ENCODE measurements at regions not wholly inside any gene's neighbourhood (a gene's known extent, or its start where the extent isn't known, plus 50 kb on each side); places are given as distances from the start of the nearest gene placed in this dataset.

DNA sequence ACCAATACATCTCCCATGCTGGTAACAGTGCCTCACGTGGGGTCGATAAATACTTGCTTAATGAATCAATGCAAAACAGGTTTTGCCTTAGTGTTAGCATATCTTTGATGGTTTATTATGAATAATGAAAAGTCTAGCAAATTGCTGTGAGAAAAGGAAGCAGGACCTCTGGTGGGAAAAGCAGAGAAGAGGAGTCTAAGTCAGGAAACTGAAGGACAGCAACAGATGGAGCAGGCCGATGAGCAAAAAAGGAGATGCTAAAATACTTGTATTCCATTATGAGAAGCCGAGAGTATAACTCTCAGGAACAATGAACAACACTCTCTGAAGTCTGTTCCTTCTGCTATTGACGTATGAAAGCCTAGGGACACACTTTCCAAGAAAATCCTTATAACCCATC, 555.2 kb upstream of the KLHL29 start:
- Histone ChIP-seq H3K4me3 (no peak overlapping the region), H3K27me3 (no peaks in the 10 kb centered on the region), H3K9me3 (no peaks in the 10 kb centered on the region), H3K27ac (no peak overlapping the region), H3K36me3 (ENCODE audit: low read depth, missing control alignments) (no peaks in the 10 kb centered on the region), H3K4me1 (no peaks in the 10 kb centered on the region)
- 85 to 88% methylated on average over 5 of the region's 5 CpGs for WGBS, 2 donors
- no peak for DNase-seq
- no peak for TF ChIP-seq POLR2A (IDR thresholded peaks at IDR 0.05)
- TF ChIP-seq, protein P1, sequence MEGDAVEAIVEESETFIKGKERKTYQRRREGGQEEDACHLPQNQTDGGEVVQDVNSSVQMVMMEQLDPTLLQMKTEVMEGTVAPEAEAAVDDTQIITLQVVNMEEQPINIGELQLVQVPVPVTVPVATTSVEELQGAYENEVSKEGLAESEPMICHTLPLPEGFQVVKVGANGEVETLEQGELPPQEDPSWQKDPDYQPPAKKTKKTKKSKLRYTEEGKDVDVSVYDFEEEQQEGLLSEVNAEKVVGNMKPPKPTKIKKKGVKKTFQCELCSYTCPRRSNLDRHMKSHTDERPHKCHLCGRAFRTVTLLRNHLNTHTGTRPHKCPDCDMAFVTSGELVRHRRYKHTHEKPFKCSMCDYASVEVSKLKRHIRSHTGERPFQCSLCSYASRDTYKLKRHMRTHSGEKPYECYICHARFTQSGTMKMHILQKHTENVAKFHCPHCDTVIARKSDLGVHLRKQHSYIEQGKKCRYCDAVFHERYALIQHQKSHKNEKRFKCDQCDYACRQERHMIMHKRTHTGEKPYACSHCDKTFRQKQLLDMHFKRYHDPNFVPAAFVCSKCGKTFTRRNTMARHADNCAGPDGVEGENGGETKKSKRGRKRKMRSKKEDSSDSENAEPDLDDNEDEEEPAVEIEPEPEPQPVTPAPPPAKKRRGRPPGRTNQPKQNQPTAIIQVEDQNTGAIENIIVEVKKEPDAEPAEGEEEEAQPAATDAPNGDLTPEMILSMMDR (IDR thresholded peaks at IDR 0.05) = no peak
- intact Hi-C loops (cut with DNase I; ENCODE audit: low total_unique reads) = no loop called here

DNA sequence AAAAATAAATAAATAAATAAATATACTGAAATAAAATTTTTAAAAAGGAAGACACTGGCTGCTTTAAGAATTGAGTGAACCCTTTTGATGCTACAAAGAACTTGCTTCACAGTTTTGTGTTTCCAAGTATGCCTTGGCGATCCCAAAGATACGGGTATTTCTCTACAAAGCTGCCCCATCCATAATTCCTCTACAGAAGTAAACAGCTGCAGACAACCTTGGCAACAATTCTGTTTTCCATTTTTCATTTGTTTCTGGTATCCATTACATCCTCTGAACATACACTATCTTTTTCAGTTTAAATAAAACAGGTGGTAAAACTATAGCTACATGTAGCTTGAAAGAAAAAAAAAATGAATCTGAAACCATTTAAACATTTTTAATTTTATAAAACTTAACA, 552.8 kb upstream of the KLHL29 start:
- TF ChIP-seq, protein P1 (IDR thresholded peaks at IDR 0.05) = no peak
- Histone ChIP-seq H3K9me3 (no peaks in the 10 kb centered on the region), H3K4me3 (no peak overlapping the region), H3K27ac (no peak overlapping the region), H3K27me3 (no peaks in the 10 kb centered on the region), H3K36me3 (ENCODE audit: low read depth, missing control alignments) (no peaks in the 10 kb centered on the region), H3K4me1 (no peaks in the 10 kb centered on the region)
- WGBS, 2 donors = 89 to 91% methylated on average over 2 of the region's 2 CpGs
- intact Hi-C loops (cut with DNase I; ENCODE audit: low total_unique reads) = no loop called here
- no peak for DNase-seq

DNA sequence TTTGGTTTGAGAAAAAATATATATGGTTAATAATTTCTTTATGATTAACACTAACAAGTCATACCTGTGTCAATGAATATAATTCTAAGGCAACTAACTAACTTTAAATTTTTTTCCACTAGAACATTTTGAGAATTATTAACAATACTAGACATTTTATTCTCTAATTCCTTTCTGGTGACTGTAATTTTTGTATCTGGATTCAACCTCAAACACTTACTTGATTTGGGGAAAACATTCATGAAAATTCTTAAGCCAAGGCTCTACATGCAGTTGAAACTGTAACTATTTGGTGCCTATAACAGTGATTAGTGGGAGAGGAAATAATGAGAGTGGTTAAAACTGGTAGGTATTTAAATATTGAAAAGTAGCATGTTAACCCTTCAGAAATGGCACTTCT, 546.5 kb upstream of the KLHL29 start:
- intact Hi-C loops (cut with DNase I; ENCODE audit: low total_unique reads) = no loop called here
- no peaks in the 10 kb centered on the region for H3K9me3 ChIP-seq
- H3K4me1 ChIP-seq = peaks cover under 1% of the 10 kb centered on the region
- no peaks in the 10 kb centered on the region for H3K27me3 ChIP-seq
- H3K36me3 ChIP-seq (ENCODE audit: low read depth, missing control alignments) = no peaks in the 10 kb centered on the region
- TF ChIP-seq POLR2A (IDR thresholded peaks at IDR 0.05) = no peak
- TF ChIP-seq, protein P1 (IDR thresholded peaks at IDR 0.05) = no peak
- no peak overlapping the region for H3K4me3 ChIP-seq
- no peak for DNase-seq
- no peak overlapping the region for H3K27ac ChIP-seq

DNA sequence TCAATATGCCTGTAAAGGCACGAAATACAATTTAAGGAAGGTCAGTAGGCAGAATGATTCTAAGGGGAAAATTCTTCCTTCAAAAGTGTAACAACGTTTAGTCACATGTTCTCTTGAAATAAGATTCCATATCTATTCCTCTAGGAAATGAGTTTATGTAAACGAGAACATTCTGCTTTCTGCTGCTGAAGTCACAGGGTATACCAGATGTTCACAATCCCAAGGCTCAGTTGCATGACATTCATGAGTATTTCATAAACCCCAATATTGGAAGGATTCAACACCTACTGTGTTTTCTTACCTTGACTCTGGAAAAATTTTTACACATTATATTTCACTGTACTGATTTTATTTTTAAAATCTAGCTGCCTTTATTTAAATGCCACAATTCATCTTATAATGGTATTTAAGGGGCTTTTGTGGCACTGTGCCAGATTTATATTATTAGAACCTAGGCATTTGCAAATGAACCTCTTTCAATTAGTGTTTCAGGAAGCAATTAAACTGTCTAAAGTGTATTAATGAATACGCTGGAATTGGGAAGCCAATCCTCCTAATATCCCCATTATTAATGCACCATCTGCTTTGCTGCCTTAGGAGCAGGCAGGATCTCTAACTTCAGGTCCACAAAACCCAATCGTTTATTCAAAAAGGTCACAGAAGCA, 542.6 kb upstream of the KLHL29 start:
- Histone ChIP-seq H3K27ac (no peak overlapping the region), H3K4me3 (no peak overlapping the region), H3K9me3 (no peaks in the 10 kb centered on the region), H3K36me3 (ENCODE audit: low read depth, missing control alignments) (no peaks in the 10 kb centered on the region), H3K27me3 (no peaks in the 10 kb centered on the region), H3K4me1 (peaks cover 8% of the 10 kb centered on the region)
- no peak for DNase-seq
- intact Hi-C loops (cut with DNase I; ENCODE audit: low total_unique reads) = no loop called here
- 58 to 67% methylated on average over 5 of the region's 5 CpGs for WGBS, 2 donors
- TF ChIP-seq POLR2A (IDR thresholded peaks at IDR 0.05) = no peak
- TF ChIP-seq, protein P1 (IDR thresholded peaks at IDR 0.05) = no peak

DNA sequence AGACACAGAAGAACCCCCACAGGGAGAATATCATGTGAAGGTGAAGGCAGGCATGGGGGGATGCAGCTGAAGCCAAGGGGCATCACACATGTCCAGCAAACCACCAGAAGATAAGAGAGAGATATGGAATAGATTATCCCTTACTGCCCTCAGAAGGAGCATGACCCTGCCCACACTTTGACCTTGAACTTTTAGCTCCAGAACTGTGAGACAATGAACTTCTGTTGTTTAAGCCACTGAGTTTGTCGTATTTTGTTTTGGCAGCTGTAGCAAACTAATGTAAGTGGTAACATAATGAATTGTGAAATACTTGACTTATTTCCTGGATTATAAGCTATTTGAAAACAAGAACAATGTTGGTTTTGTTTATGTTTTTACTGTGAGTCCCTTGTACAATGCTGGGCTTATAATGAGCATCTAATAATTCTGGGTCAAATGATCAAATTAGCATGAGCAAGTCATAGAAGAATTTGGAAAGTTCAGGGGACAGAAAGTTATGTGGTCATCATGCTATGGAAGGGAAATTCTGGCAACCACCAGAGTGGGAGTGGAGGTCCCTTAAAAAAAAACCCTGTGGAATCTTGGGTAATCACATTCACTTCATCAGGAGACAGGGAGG, 541.0 kb upstream of the KLHL29 start:
- Histone ChIP-seq H3K9me3 (no peaks in the 10 kb centered on the region), H3K27ac (peak overlapping the region in 1 of 2 donors; percentile 40), H3K36me3 (ENCODE audit: low read depth, missing control alignments) (no peaks in the 10 kb centered on the region), H3K4me1 (peaks cover 8% of the 10 kb centered on the region), H3K4me3 (no peak overlapping the region), H3K27me3 (no peaks in the 10 kb centered on the region)
- 43 to 52% methylated on average over 1 of the region's 1 CpG for WGBS, 2 donors
- DNase-seq = peak; percentile 54
- intact Hi-C loops (cut with DNase I; ENCODE audit: low total_unique reads) = no loop called here
- TF ChIP-seq, protein P1 (IDR thresholded peaks at IDR 0.05) = no peak
- no peak for TF ChIP-seq POLR2A (IDR thresholded peaks at IDR 0.05)

All from testis (tissue), 2 donors.